ENCODE measurements at regions not wholly inside any gene's neighbourhood (a gene's known extent, or its start where the extent isn't known, plus 50 kb on each side); places are given as distances from the start of the nearest gene placed in this dataset.

- no peak for DNase-seq (ENCODE audit: low spot score)
Observed at GRCh38 chr10:92792661-92793060, 55.7 kb upstream of the EXOC6 start.

Measured in putamen (tissue), 1 donor.